Panc1 (cell line): ENCODE measurements at regions not wholly inside any gene's neighbourhood (a gene's known extent, or its start where the extent isn't known, plus 50 kb on each side); places are given as distances from the start of the nearest gene placed in this dataset.

ENCODE experiments used
- ATAC-seq: fragments of 200-7000 bp; cut with Tn5 transposase; 2 replicates; pipeline ENCODE4 v1.9.1; 2020; ENCODE audit warnings: mild to moderate bottlenecking, moderate library complexity
- BruUV-seq: library from RNA; stranded (reverse); fragments of 400-500 nt; replicated peaks from 2 replicates; lab custom pipeline; 2021; lab: Mats Ljungman, UMichigan
- CTCF ChIA-PET: fragments of 300-600 bp; sonication (Branson Sonifier 250); formaldehyde crosslinking; loops from one replicate; lab custom pipeline; 2022; ENCODE audit warnings: antibody characterized with exemption; lab: Charles Lee
- POLR2A ChIA-PET: fragments of 300-600 bp; sonication (Branson Sonifier 250); formaldehyde crosslinking; loops from one replicate; lab custom pipeline; 2022; ENCODE audit warnings: antibody characterized with exemption; lab: Charles Lee
- DNase-seq: peaks from one replicate; pipeline ENCODE4 v3.0.0-alpha.2; 2010; ENCODE audit warnings: low read depth, low spot score
- H3K27ac ChIP-seq: 2 replicates; pipeline ENCODE4 v1.5.1; 2011; ENCODE audit warnings: mild to moderate bottlenecking, low read length, inconsistent platforms
- H3K27me3 ChIP-seq: fragments of 200-500 bp; sonication (Bioruptor generic); 2 replicates; pipeline ENCODE4 v1.6.0; 2014; ENCODE audit warnings: low read length, inconsistent platforms; ENCODE audit not compliant: control insufficient read depth, insufficient read depth
- H3K36me3 ChIP-seq: fragments of 200-500 bp; sonication (Bioruptor generic); 2 replicates; pipeline ENCODE4 v1.5.1; 2014; ENCODE audit warnings: inconsistent platforms, mild to moderate bottlenecking, low read length, moderate library complexity; ENCODE audit not compliant: control insufficient read depth, insufficient read depth
- H3K4me1 ChIP-seq: 2 replicates; pipeline ENCODE4 v1.5.1; 2011; ENCODE audit warnings: inconsistent platforms, mild to moderate bottlenecking, low read length, moderate library complexity; ENCODE audit not compliant: control insufficient read depth, insufficient read depth
- H3K4me3 ChIP-seq, 2 experiments: 2 replicates each; pipeline ENCODE4 v1.5.1; 2011 to 2012; ENCODE audit warnings: low read depth in 2 of 2, low read length in 2 of 2, mild to moderate bottlenecking in 2 of 2, inconsistent platforms in 1 of 2, moderate library complexity in 1 of 2
- H3K9me3 ChIP-seq: fragments of 200-500 bp; sonication (Bioruptor generic); 2 replicates; pipeline ENCODE4 v1.5.1; 2014; ENCODE audit warnings: low read depth, mild to moderate bottlenecking, inconsistent platforms, low read length, moderate library complexity; ENCODE audit not compliant: control insufficient read depth, insufficient read depth
- POLR2AphosphoS5 ChIP-seq: IDR thresholded peaks from 2 replicates; pipeline ENCODE4 v1.6.1; 2012; ENCODE audit warnings: mild to moderate bottlenecking, low read depth, low read length, moderate library complexity
- SIN3A ChIP-seq: IDR thresholded peaks from 2 replicates; pipeline ENCODE4 v1.6.1; 2012; ENCODE audit warnings: low read depth, mild to moderate bottlenecking, low read length, moderate library complexity, borderline replicate concordance; ENCODE audit not compliant: insufficient read depth
- TCF7L2 ChIP-seq: IDR thresholded peaks from 2 replicates; pipeline ENCODE4 v1.6.1; 2011; ENCODE audit warnings: mild to moderate bottlenecking, low read depth, low read length, inconsistent platforms
- in situ Hi-C: cut with HindIII; loops from 2 replicates; pipeline ENCODE4 v1.10.0; 2016; ENCODE audit warnings: low sequenced_read_pairs, low pct_unique_long_range_greater_than_20kb
- intact Hi-C: fragments of 100-400 bp; cut with micrococcal nuclease; formaldehyde crosslinking; loops from one replicate; pipeline ENCODE4 v1.10.0; 2022; ENCODE audit not compliant: unreplicated experiment
- TF ChIP-seq, protein P1 (sequence below): fragments of 450-650 bp; IDR thresholded peaks from 2 replicates; pipeline ENCODE4 v1.5.1; 2017; ENCODE audit warnings: mild to moderate bottlenecking
- TF ChIP-seq, protein P2 (sequence below), 2 experiments: IDR thresholded peaks; 2 replicates each; pipeline ENCODE4 v1.6.1; 2011 to 2012; ENCODE audit warnings: low read depth in 2 of 2, control low read depth in 1 of 2, low read length in 1 of 2, mild to moderate bottlenecking in 1 of 2, moderate library complexity in 1 of 2; ENCODE audit not compliant: insufficient read depth in 1 of 2

DNA sequence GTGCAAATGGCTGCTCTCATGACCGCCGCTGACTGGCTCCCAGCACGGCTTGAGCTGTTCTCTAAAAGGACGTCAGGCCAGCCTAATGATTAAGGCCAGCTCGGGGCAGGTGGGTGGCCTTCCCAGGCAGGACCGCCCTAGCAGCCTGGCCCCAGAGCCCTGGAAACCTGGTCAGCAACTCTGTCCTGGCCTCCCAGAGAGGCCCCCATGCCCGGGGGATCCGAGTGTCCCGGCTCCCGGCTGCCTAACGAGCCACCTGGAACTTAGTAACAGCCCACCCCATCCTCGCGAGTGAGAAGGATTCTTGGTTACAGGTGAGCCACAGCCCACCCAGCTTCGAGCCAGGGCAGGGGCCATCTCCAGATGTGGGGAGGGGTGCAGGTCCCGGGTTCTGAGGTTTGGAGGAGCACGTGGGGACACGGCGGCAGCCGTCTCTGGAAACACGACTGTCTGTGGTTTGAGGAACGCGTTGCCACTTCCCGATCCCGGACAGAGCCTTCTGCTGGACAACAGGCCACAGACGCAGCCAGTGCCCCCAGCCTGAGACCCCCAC, 73.8 kb upstream of the FBRSL1 start:
- in situ Hi-C loops, result no loop called here
- DNase-seq (no peak), ATAC-seq (no peak)
- Histone ChIP-seq H3K9me3 (no peaks in the 10 kb centered on the region), H3K27me3 (no peaks in the 10 kb centered on the region; the same call in 1 of the 2 replicates), H3K4me1 (peaks cover 14% of the 10 kb centered on the region), H3K4me3 (no peak overlapping the region), H3K27ac (no peak overlapping the region), H3K36me3 (no peaks in the 10 kb centered on the region)
- ChIA-PET POLR2A (interaction anchor here (0.6 kb wide), 1 partner anchor 16 kb away, joined by 3 read pairs; no protein-coding TSS in a partner anchor), CTCF (interaction anchor here (0.7 to 2.1 kb wide), 2 partner anchors 107 to 128 kb away, joined by 4 to 15 read pairs; no protein-coding TSS in a partner anchor)
- intact Hi-C loops, result loop anchor here (5.0 kb wide), 1 partner anchor 106 kb away; no protein-coding TSS in a partner anchor
- no TSS peak for BruUV-seq
- TF ChIP-seq, protein P1, sequence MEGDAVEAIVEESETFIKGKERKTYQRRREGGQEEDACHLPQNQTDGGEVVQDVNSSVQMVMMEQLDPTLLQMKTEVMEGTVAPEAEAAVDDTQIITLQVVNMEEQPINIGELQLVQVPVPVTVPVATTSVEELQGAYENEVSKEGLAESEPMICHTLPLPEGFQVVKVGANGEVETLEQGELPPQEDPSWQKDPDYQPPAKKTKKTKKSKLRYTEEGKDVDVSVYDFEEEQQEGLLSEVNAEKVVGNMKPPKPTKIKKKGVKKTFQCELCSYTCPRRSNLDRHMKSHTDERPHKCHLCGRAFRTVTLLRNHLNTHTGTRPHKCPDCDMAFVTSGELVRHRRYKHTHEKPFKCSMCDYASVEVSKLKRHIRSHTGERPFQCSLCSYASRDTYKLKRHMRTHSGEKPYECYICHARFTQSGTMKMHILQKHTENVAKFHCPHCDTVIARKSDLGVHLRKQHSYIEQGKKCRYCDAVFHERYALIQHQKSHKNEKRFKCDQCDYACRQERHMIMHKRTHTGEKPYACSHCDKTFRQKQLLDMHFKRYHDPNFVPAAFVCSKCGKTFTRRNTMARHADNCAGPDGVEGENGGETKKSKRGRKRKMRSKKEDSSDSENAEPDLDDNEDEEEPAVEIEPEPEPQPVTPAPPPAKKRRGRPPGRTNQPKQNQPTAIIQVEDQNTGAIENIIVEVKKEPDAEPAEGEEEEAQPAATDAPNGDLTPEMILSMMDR, result no peak
- TF ChIP-seq TCF7L2, result no peak
- TF ChIP-seq POLR2AphosphoS5, result no peak
- TF ChIP-seq SIN3A, result no peak
- TF ChIP-seq, protein P2, sequence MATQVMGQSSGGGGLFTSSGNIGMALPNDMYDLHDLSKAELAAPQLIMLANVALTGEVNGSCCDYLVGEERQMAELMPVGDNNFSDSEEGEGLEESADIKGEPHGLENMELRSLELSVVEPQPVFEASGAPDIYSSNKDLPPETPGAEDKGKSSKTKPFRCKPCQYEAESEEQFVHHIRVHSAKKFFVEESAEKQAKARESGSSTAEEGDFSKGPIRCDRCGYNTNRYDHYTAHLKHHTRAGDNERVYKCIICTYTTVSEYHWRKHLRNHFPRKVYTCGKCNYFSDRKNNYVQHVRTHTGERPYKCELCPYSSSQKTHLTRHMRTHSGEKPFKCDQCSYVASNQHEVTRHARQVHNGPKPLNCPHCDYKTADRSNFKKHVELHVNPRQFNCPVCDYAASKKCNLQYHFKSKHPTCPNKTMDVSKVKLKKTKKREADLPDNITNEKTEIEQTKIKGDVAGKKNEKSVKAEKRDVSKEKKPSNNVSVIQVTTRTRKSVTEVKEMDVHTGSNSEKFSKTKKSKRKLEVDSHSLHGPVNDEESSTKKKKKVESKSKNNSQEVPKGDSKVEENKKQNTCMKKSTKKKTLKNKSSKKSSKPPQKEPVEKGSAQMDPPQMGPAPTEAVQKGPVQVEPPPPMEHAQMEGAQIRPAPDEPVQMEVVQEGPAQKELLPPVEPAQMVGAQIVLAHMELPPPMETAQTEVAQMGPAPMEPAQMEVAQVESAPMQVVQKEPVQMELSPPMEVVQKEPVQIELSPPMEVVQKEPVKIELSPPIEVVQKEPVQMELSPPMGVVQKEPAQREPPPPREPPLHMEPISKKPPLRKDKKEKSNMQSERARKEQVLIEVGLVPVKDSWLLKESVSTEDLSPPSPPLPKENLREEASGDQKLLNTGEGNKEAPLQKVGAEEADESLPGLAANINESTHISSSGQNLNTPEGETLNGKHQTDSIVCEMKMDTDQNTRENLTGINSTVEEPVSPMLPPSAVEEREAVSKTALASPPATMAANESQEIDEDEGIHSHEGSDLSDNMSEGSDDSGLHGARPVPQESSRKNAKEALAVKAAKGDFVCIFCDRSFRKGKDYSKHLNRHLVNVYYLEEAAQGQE (IDR thresholded peaks at IDR 0.05; ENCODE audit: insufficient read depth in 1 of 2, low read depth in 2 of 2, low read length in 1 of 2), result no peak

DNA sequence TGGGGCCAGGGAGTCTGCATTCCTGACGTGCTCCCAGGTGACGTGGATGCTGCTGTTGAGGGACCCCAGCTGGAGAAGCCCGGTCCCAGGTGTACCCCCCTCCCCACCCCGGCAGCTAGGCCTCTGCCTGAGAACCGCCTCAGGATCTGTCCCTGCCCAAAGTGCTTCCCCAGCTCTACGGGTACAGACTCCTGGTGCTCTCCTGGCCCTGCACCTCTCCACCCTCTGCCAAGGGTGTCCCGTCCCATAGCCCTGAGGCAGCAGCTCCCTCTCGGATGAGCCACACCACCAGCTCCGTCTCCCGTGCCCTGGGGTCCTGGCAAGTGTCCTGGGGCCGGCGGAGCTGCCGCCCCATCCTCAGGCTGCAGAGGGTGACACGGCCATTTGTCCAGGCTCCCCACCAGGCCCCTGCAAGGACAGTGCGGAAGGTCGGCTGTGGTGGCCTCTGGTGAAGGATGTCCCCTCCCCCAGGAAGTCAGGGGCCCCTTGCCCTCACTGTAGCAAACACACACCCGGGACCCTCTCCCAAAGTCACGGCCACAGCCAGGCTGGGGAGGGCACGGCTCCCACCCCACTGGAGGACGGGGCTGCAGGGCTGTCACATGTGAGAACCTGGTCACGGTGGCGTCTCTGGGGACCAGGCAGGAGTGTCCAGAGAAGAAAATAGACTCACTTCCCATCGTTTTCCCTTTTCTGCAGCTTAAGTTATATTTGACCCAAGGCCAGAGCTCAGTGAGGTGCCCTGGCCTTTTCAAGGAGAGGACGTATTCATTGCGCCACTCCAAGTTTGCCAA, 74.4 kb upstream of the FBRSL1 start:
- Histone ChIP-seq H3K36me3 (no peaks in the 10 kb centered on the region), H3K4me3 (peak overlapping the region in 1 of 2 experiments; percentile 37; a peak in 2 of 4 replicates), H3K27ac (no peak overlapping the region), H3K4me1 (peaks cover 14% of the 10 kb centered on the region), H3K27me3 (no peaks in the 10 kb centered on the region; the same call in 1 of the 2 replicates), H3K9me3 (no peaks in the 10 kb centered on the region)
- POLR2A ChIA-PET, result interaction anchor here (0.6 kb wide), 1 partner anchor 17 kb away, joined by 3 read pairs; no protein-coding TSS in a partner anchor
- BruUV-seq, result no TSS peak
- CTCF ChIA-PET, result interaction anchor here (0.6 to 2.1 kb wide), 8 partner anchors 63 to 262 kb away, joined by 3 to 15 read pairs (median 6); no protein-coding TSS in a partner anchor
- intact Hi-C loops, result loop anchor here (2.0 to 5.0 kb wide), 3 partner anchors 107 to 199 kb away; no protein-coding TSS in a partner anchor
- ATAC-seq, result peak; percentile 60
- no peak for DNase-seq
- in situ Hi-C loops, result no loop called here
- TF ChIP-seq, protein P2 (IDR thresholded peaks at IDR 0.05; ENCODE audit: insufficient read depth in 1 of 2, low read depth in 2 of 2, low read length in 1 of 2), result no peak
- TF ChIP-seq SIN3A (no peak), TCF7L2 (no peak), POLR2AphosphoS5 (no peak)
- TF ChIP-seq, protein P1, result no peak
